GM19468 (cell line): ENCODE measurements at regions not wholly inside any gene's neighbourhood (a gene's known extent, or its start where the extent isn't known, plus 50 kb on each side); places are given as distances from the start of the nearest gene placed in this dataset.

ENCODE experiments used
- ATAC-seq: cut with Tn5 transposase; IDR thresholded peaks from one replicate; pipeline ENCODE4 v1.9.1; 2021; ENCODE audit warnings: mild to moderate bottlenecking, moderate library complexity, moderate number of reproducible peaks; ENCODE audit not compliant: unreplicated experiment; ENCODE audit errors: extremely low read depth

GRCh38 chr6:133583907-133584427 is 304.9 kb upstream of the TCF21 start:
- ATAC-seq, result no peak

- no peak for ATAC-seq
These were observed 304.1 kb upstream of the TCF21 start for GRCh38 chr6:133584823-133585222.

- ATAC-seq, result no peak
These were observed 302.9 kb upstream of the TCF21 start for GRCh38 chr6:133585978-133586377.

GRCh38 chr6:133587546-133588160 is 301.3 kb upstream of the TCF21 start:
- no peak for ATAC-seq

- no peak for ATAC-seq
These were observed 298.7 kb upstream of the TCF21 start for GRCh38 chr6:133590196-133590595.

- no peak for ATAC-seq
These were observed 298.1 kb upstream of the TCF21 start for GRCh38 chr6:133590814-133591213.

GRCh38 chr6:133591275-133591674 is 297.6 kb upstream of the TCF21 start:
- ATAC-seq, result no peak

GRCh38 chr6:133594652-133595110 is 294.2 kb upstream of the TCF21 start:
- ATAC-seq, result no peak

GRCh38 chr6:133595111-133595761 is 293.7 kb upstream of the TCF21 start:
- no peak for ATAC-seq

- ATAC-seq, result no peak
These were observed 282.1 kb upstream of the TCF21 start for GRCh38 chr6:133606852-133607251.

GRCh38 chr6:133608620-133609019 is 280.3 kb upstream of the TCF21 start:
- no peak for ATAC-seq

- no peak for ATAC-seq
These were observed 279.3 kb upstream of the TCF21 start for GRCh38 chr6:133609415-133610226.

- ATAC-seq, result no peak
These were observed 278.6 kb upstream of the TCF21 start for GRCh38 chr6:133610227-133610840.

GRCh38 chr6:133610971-133611370 is 277.9 kb upstream of the TCF21 start:
- ATAC-seq, result no peak

- no peak for ATAC-seq
These were observed 276.5 kb upstream of the TCF21 start for GRCh38 chr6:133612459-133612858.

GRCh38 chr6:133613211-133613610 is 275.7 kb upstream of the TCF21 start:
- no peak for ATAC-seq

GRCh38 chr6:133621751-133622150 is 267.2 kb upstream of the TCF21 start:
- no peak for ATAC-seq

- no peak for ATAC-seq
These were observed 265.8 kb upstream of the TCF21 start for GRCh38 chr6:133623065-133623464.

- no peak for ATAC-seq
These were observed 265.3 kb upstream of the TCF21 start for GRCh38 chr6:133623621-133624020.

GRCh38 chr6:133626096-133626666 is 262.7 kb upstream of the TCF21 start:
- ATAC-seq, result no peak
